GM12874 (cell line): ENCODE measurements at regions not wholly inside any gene's neighbourhood (a gene's known extent, or its start where the extent isn't known, plus 50 kb on each side); places are given as distances from the start of the nearest gene placed in this dataset.

Experiments
- CTCF ChIP-seq: IDR thresholded peaks from 2 replicates; pipeline ENCODE4 v1.5.1; 2011; ENCODE audit warnings: low read depth, mild to moderate bottlenecking, control low read depth, low read length, moderate library complexity; ENCODE audit not compliant: insufficient read depth

- TF ChIP-seq CTCF: no peak
Measured at GRCh38 chr10:60597513-60597912, 180.8 kb upstream of the CDK1 start.

GRCh38 chr10:60595852-60596251, 182.4 kb upstream of the CDK1 start:
- no peak for TF ChIP-seq CTCF

- 0 out of 2 replicates have a peak, but pooled peaks have one; percentile 2 for TF ChIP-seq CTCF
Measured at GRCh38 chr10:60594476-60595051, 183.7 kb upstream of the CDK1 start.

GRCh38 chr10:60591119-60591518, 187.2 kb upstream of the CDK1 start:
- TF ChIP-seq CTCF: no peak

GRCh38 chr10:60589376-60589775, 188.9 kb upstream of the CDK1 start:
- no peak for TF ChIP-seq CTCF

GRCh38 chr10:60578217-60578616, 188.5 kb upstream of the ANK3 start:
- no peak for TF ChIP-seq CTCF

GRCh38 chr10:60576130-60577069, 186.7 kb upstream of the ANK3 start:
- no peak for TF ChIP-seq CTCF
